Limb (tissue), 2 donors: ENCODE measurements at regions not wholly inside any gene's neighbourhood (a gene's known extent, or its start where the extent isn't known, plus 50 kb on each side); places are given as distances from the start of the nearest gene placed in this dataset.
"Not testable (repeated sequence)": the region's sequence is repeated elsewhere in the genome, so short reads cannot be mapped to it uniquely, and the experiment has no call there.

Experiments
- DNase-seq, 2 donors: peaks; one replicate each; pipeline ENCODE4 v3.0.0-alpha.2; 2016; ENCODE audit errors: extremely low spot score in 2 of 2

GRCh38 chr7:81437160-81437559 is 332.7 kb downstream of the HGF start:
- DNase-seq: not testable (repeated sequence)

GRCh38 chr7:81433692-81434331 is 336.0 kb downstream of the HGF start:
- no peak for DNase-seq

- DNase-seq: no peak
These were observed 336.6 kb downstream of the HGF start for GRCh38 chr7:81433206-81433605.

GRCh38 chr7:81430761-81431160 is 339.1 kb downstream of the HGF start:
- no peak for DNase-seq

- no peak for DNase-seq
These were observed 339.7 kb downstream of the HGF start for GRCh38 chr7:81430150-81430549.

GRCh38 chr7:81427461-81427860 is 342.4 kb downstream of the HGF start:
- DNase-seq: no peak

- peak in 1 of 2 donors; percentile 19 for DNase-seq
These were observed 349.2 kb downstream of the HGF start for GRCh38 chr7:81420526-81421226.

GRCh38 chr7:81419731-81420130 is 350.1 kb downstream of the HGF start:
- DNase-seq: no peak

GRCh38 chr7:81416659-81417058 is 353.2 kb downstream of the HGF start:
- no peak for DNase-seq

GRCh38 chr7:81415181-81415580 is 354.7 kb downstream of the HGF start:
- no peak for DNase-seq

GRCh38 chr7:81414411-81414810 is 355.4 kb downstream of the HGF start:
- DNase-seq: no peak

GRCh38 chr7:81410471-81411117 is 359.3 kb downstream of the HGF start:
- no peak for DNase-seq

GRCh38 chr7:81408728-81409127 is 361.1 kb downstream of the HGF start:
- DNase-seq: no peak

- no peak for DNase-seq
These were observed 362.8 kb downstream of the HGF start for GRCh38 chr7:81407094-81407493.

- DNase-seq: no peak
These were observed 365.2 kb downstream of the HGF start for GRCh38 chr7:81404669-81405068.

- DNase-seq: no peak
These were observed 367.6 kb downstream of the HGF start for GRCh38 chr7:81402227-81402626.

- DNase-seq: no peak
These were observed 370.4 kb downstream of the HGF start for GRCh38 chr7:81399471-81399870.

GRCh38 chr7:81394029-81394428 is 375.8 kb downstream of the HGF start:
- DNase-seq: no peak

GRCh38 chr7:81393018-81393417 is 376.8 kb downstream of the HGF start:
- DNase-seq: no peak

GRCh38 chr7:81385370-81385769 is 384.5 kb downstream of the HGF start:
- no peak for DNase-seq

- no peak for DNase-seq
These were observed 386.0 kb downstream of the HGF start for GRCh38 chr7:81383846-81384245.

- DNase-seq: not testable (repeated sequence)
These were observed 395.2 kb downstream of the HGF start for GRCh38 chr7:81374641-81375040.

- no peak for DNase-seq
These were observed 399.0 kb downstream of the HGF start for GRCh38 chr7:81370822-81371221.
